AG04450 (cell line): ENCODE measurements at regions not wholly inside any gene's neighbourhood (a gene's known extent, or its start where the extent isn't known, plus 50 kb on each side); places are given as distances from the start of the nearest gene placed in this dataset.

Source experiments
- CTCF ChIA-PET: fragments of 300-600, 350-600 bp; formaldehyde crosslinking; extraction: SDS; loops from one replicate; lab custom pipeline; 2022; ENCODE audit warnings: antibody characterized with exemption, inconsistent platforms; lab: Charles Lee
- POLR2A ChIA-PET: fragments of 350-600 bp; formaldehyde crosslinking; extraction: SDS; loops from one replicate; lab custom pipeline; 2021; ENCODE audit warnings: antibody characterized with exemption, inconsistent platforms; lab: Yijun Ruan, JAX
- DNase-seq: peaks from one replicate; pipeline ENCODE4 v3.0.0-alpha.2; 2011; ENCODE audit warnings: low read depth, low spot score
- H3K27ac ChIP-seq: one replicate; pipeline ENCODE4 v1.5.1; 2012; ENCODE audit warnings: low read depth, low read length, control low read depth
- H3K27me3 ChIP-seq: one replicate; pipeline ENCODE4 v1.6.0; 2012; ENCODE audit warnings: low read length; ENCODE audit not compliant: control insufficient read depth, insufficient read depth
- H3K4me3 ChIP-seq: 2 replicates; pipeline ENCODE4 v1.5.1; 2011; ENCODE audit warnings: mild to moderate bottlenecking, low read depth, low read length, control low read depth
- H3K9me3 ChIP-seq: 2 replicates; pipeline ENCODE4 v1.5.1; 2012; ENCODE audit warnings: low read length; ENCODE audit not compliant: control insufficient read depth, insufficient read depth
- TF ChIP-seq, protein P1 (sequence below): IDR thresholded peaks from 2 replicates; pipeline ENCODE4 v1.5.1; 2011; ENCODE audit warnings: low read depth, low read length, control low read depth, inconsistent platforms

DNA sequence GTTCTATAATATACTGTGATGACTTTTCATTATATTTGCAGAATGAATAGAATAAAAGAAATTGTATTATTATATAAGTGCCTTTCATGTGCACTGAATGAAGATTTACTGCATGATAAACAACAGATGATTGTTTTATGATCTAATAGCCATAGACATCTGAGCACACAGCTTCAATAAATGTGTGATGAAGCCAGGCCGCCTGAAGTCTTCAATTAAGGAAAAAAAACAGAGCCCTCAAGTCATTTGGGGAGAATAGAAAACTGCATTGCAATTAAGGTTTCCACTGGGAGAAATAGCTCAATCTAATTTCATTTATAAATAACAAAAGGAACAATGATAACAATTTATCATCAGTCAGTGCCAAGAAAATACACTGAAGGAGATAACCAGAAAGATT, 955.2 kb downstream of the FSTL5 start:
- CTCF ChIA-PET: no interaction called here
- TF ChIP-seq, protein P1, sequence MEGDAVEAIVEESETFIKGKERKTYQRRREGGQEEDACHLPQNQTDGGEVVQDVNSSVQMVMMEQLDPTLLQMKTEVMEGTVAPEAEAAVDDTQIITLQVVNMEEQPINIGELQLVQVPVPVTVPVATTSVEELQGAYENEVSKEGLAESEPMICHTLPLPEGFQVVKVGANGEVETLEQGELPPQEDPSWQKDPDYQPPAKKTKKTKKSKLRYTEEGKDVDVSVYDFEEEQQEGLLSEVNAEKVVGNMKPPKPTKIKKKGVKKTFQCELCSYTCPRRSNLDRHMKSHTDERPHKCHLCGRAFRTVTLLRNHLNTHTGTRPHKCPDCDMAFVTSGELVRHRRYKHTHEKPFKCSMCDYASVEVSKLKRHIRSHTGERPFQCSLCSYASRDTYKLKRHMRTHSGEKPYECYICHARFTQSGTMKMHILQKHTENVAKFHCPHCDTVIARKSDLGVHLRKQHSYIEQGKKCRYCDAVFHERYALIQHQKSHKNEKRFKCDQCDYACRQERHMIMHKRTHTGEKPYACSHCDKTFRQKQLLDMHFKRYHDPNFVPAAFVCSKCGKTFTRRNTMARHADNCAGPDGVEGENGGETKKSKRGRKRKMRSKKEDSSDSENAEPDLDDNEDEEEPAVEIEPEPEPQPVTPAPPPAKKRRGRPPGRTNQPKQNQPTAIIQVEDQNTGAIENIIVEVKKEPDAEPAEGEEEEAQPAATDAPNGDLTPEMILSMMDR: no peak

GRCh38 chr4:161206528-161207080, 957.2 kb downstream of the FSTL5 start:
- no peak for DNase-seq
- ChIA-PET POLR2A (no interaction called here), CTCF (no interaction called here)
- Histone ChIP-seq H3K9me3 (peaks cover 7% of the 10 kb centered on the region), H3K27me3 (no peaks in the 10 kb centered on the region), H3K4me3 (no peak overlapping the region), H3K27ac (no peak overlapping the region)
- TF ChIP-seq, protein P1: no peak

More for the DNA sequence above, 955.2 kb downstream of the FSTL5 start:
- Histone ChIP-seq H3K4me3 (no peak overlapping the region), H3K27ac (no peak overlapping the region), H3K9me3 (peaks cover 6% of the 10 kb centered on the region), H3K27me3 (no peaks in the 10 kb centered on the region)
- DNase-seq: no peak
- POLR2A ChIA-PET: no interaction called here

GRCh38 chr4:161203865-161204264, 959.9 kb downstream of the FSTL5 start:
- TF ChIP-seq, protein P1: no peak
- H3K27me3 ChIP-seq: no peaks in the 10 kb centered on the region
- CTCF ChIA-PET: no interaction called here
- POLR2A ChIA-PET: no interaction called here
- no peak overlapping the region for H3K4me3 ChIP-seq
- no peak overlapping the region for H3K27ac ChIP-seq
- H3K9me3 ChIP-seq: peaks cover 6% of the 10 kb centered on the region
- no peak for DNase-seq

- CTCF ChIA-PET: no interaction called here
- POLR2A ChIA-PET: no interaction called here
These were observed 965.9 kb downstream of the FSTL5 start for GRCh38 chr4:161197912-161198311.

GRCh38 chr4:161197474-161197873, 966.3 kb downstream of the FSTL5 start:
- no peak for DNase-seq
- Histone ChIP-seq H3K27ac (no peak overlapping the region), H3K4me3 (no peak overlapping the region), H3K9me3 (peaks cover 4% of the 10 kb centered on the region; the same call in 1 of the 2 replicates), H3K27me3 (no peaks in the 10 kb centered on the region)
- ChIA-PET POLR2A (no interaction called here), CTCF (no interaction called here)
- TF ChIP-seq, protein P1: no peak

More at GRCh38 chr4:161197912-161198311, 965.9 kb downstream of the FSTL5 start:
- TF ChIP-seq, protein P1: no peak
- Histone ChIP-seq H3K9me3 (peaks cover 4% of the 10 kb centered on the region; the same call in 1 of the 2 replicates), H3K27me3 (no peaks in the 10 kb centered on the region), H3K4me3 (no peak overlapping the region), H3K27ac (no peak overlapping the region)
- DNase-seq: no peak
